Neutrophil (primary cell): ENCODE measurements at regions not wholly inside any gene's neighbourhood (a gene's known extent, or its start where the extent isn't known, plus 50 kb on each side); places are given as distances from the start of the nearest gene placed in this dataset.

Experiments used
- H3K27ac ChIP-seq: fragments of 200-600 bp; sonication (generic); 2 replicates; pipeline ENCODE4 v1.5.1; 2016; ENCODE audit warnings: mild to moderate bottlenecking, moderate library complexity
- H3K27me3 ChIP-seq: fragments of 200-600 bp; sonication (generic); 2 replicates; pipeline ENCODE4 v1.6.0; 2016; ENCODE audit warnings: mild to moderate bottlenecking
- H3K36me3 ChIP-seq: fragments of 200-600 bp; sonication (generic); 2 replicates; pipeline ENCODE4 v1.5.1; 2017
- H3K4me1 ChIP-seq, 2 experiments: fragments of 200-600 bp in 1 of 2; sonication (generic) in 1 of 2; 1 replicate in 1 of 2; 2 replicates in 1 of 2; pipeline versions ENCODE4 v1.5.1 to v1.6.1; 2013 to 2016; ENCODE audit warnings: low read depth in 1 of 2, low read length in 1 of 2, mild to moderate bottlenecking in 1 of 2, moderate library complexity in 1 of 2; ENCODE audit not compliant: control insufficient read depth in 1 of 2, insufficient read depth in 1 of 2
- H3K4me3 ChIP-seq, 2 experiments: fragments of 200-600 bp in 1 of 2; sonication (generic) in 1 of 2; 1 replicate in 1 of 2; 2 replicates in 1 of 2; pipeline ENCODE4 v1.5.1; 2013 to 2016; ENCODE audit warnings: low read depth in 1 of 2, low read length in 1 of 2, mild to moderate bottlenecking in 1 of 2, moderate library complexity in 1 of 2
- H3K9me3 ChIP-seq: fragments of 200-600 bp; sonication (generic); 2 replicates; pipeline ENCODE4 v1.5.1; 2016
- TF ChIP-seq, protein P1 (sequence below): fragments of 200-600 bp; sonication (generic); IDR thresholded peaks from 2 replicates; pipeline ENCODE4 v1.5.1; 2016; ENCODE audit warnings: antibody characterized with exemption

DNA sequence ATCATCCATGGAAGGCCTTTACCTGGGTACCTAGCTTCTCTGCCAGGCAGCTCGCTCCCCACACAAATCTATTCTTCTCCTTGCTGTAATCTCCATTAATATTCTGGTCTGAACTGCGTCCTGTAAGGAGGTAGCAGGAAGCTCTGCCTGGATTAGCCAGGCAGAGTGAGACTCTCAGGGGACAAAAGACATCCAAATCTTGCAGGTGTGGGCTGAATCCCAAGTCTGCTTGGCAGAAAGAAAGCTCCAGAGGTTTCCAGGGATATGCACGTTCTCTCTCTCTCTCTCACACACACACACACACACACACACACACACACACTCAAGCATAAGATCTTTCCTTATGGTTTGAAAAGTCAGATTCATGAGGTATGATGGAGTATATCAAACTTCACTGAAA lies 66.5 kb downstream of the THNSL2 start:
- H3K9me3 ChIP-seq: no peaks in the 10 kb centered on the region
- no peak overlapping the region for H3K4me3 ChIP-seq
- no peaks in the 10 kb centered on the region for H3K27me3 ChIP-seq
- no peak overlapping the region for H3K27ac ChIP-seq
- H3K36me3 ChIP-seq: no peaks in the 10 kb centered on the region
- TF ChIP-seq, protein P1, sequence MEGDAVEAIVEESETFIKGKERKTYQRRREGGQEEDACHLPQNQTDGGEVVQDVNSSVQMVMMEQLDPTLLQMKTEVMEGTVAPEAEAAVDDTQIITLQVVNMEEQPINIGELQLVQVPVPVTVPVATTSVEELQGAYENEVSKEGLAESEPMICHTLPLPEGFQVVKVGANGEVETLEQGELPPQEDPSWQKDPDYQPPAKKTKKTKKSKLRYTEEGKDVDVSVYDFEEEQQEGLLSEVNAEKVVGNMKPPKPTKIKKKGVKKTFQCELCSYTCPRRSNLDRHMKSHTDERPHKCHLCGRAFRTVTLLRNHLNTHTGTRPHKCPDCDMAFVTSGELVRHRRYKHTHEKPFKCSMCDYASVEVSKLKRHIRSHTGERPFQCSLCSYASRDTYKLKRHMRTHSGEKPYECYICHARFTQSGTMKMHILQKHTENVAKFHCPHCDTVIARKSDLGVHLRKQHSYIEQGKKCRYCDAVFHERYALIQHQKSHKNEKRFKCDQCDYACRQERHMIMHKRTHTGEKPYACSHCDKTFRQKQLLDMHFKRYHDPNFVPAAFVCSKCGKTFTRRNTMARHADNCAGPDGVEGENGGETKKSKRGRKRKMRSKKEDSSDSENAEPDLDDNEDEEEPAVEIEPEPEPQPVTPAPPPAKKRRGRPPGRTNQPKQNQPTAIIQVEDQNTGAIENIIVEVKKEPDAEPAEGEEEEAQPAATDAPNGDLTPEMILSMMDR: no peak
- no peaks in the 10 kb centered on the region for H3K4me1 ChIP-seq
